ENCODE measurements at regions not wholly inside any gene's neighbourhood (a gene's known extent, or its start where the extent isn't known, plus 50 kb on each side); places are given as distances from the start of the nearest gene placed in this dataset.

- H3K4me1 ChIP-seq (ENCODE audit: control insufficient read depth, insufficient read depth, low read length) = no peaks in the 10 kb centered on the region
- H3K9ac ChIP-seq (ENCODE audit: low read length) = no peak overlapping the region
- no peaks in the 10 kb centered on the region; the same call in 1 of the 2 replicates for H3K9me3 ChIP-seq (ENCODE audit: control insufficient read depth, insufficient read depth, low read depth, low read length)
- no peaks in the 10 kb centered on the region for H3K36me3 ChIP-seq (ENCODE audit: control insufficient read depth, insufficient read depth, low read length)
- no peak overlapping the region for H3K4me3 ChIP-seq (ENCODE audit: low read depth, low read length)
- H3K27ac ChIP-seq (ENCODE audit: low read depth, low read length) = no peak overlapping the region
- H3K27me3 ChIP-seq (ENCODE audit: control insufficient read depth, insufficient read depth, low read length) = no peaks in the 10 kb centered on the region
Observed at GRCh38 chr21:35303085-35303484, 254.0 kb upstream of the RUNX1 start.

GRCh38 chr21:35298757-35299156 lies 249.7 kb upstream of the RUNX1 start:
- no peak overlapping the region for H3K4me3 ChIP-seq (ENCODE audit: low read depth, low read length)
- H3K9ac ChIP-seq (ENCODE audit: low read length) = no peak overlapping the region
- no peaks in the 10 kb centered on the region for H3K36me3 ChIP-seq (ENCODE audit: control insufficient read depth, insufficient read depth, low read length)
- H3K9me3 ChIP-seq (ENCODE audit: control insufficient read depth, insufficient read depth, low read depth, low read length) = no peaks in the 10 kb centered on the region
- peaks cover 12% of the 10 kb centered on the region for H3K4me1 ChIP-seq (ENCODE audit: control insufficient read depth, insufficient read depth, low read length)
- no peak overlapping the region for H3K27ac ChIP-seq (ENCODE audit: low read depth, low read length)
- no peaks in the 10 kb centered on the region for H3K27me3 ChIP-seq (ENCODE audit: control insufficient read depth, insufficient read depth, low read length)

DNA sequence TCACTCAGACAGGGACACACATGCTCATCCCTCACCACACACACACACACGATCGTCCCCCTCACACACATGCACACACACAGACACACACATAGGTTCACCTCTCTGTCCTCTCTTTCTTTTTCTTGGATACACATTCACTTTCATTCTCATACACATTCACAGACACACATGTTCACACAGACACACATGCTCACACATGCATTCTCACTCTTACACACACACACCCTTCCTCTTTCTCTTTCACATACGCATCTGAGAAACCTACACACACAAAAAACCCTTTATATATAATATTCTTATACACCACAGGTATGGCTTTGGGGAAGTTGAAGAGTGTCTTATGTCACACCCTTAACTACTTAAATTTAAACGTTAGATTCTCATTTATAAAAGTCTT lies 248.6 kb upstream of the RUNX1 start:
- Histone ChIP-seq H3K27me3 (ENCODE audit: control insufficient read depth, insufficient read depth, low read length) (no peaks in the 10 kb centered on the region), H3K4me1 (ENCODE audit: control insufficient read depth, insufficient read depth, low read length) (peaks cover 12% of the 10 kb centered on the region), H3K9ac (ENCODE audit: low read length) (no peak overlapping the region), H3K9me3 (ENCODE audit: control insufficient read depth, insufficient read depth, low read depth, low read length) (no peaks in the 10 kb centered on the region), H3K4me3 (ENCODE audit: low read depth, low read length) (no peak overlapping the region), H3K27ac (ENCODE audit: low read depth, low read length) (no peak overlapping the region), H3K36me3 (ENCODE audit: control insufficient read depth, insufficient read depth, low read length) (no peaks in the 10 kb centered on the region)

DNA sequence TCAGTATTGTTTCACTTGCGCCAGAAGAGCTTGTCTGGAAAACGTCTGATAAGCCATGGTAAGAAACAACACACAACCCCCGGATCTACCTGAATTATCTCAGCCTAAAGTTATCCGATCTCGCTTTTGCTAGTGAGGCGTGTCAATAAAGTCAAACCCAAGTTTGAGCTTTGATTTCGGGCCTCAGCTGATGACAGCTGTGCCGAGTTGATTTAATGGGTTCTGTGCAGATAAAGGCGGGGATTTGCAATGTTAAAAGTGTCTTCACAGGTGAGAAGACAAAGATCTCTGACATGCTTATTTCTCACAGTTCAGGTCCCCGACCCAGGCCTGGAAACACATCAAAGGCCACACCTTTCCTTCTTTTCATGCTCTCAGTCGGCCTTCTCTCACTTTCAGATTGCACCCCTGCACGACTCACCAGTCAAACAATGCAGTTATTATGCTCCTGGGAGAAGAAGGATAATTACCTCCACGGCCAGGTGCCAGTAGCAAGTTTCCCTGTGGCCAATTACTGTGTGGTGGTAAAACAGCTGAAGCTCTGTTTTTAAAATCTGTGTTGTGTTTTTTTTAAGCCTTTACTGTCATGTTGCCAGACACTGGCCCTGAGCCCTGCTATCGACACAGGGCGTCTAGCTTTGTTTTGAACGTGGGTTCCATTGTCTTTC lies 245.3 kb upstream of the RUNX1 start:
- H3K27ac ChIP-seq (ENCODE audit: low read depth, low read length) = no peak overlapping the region
- H3K36me3 ChIP-seq (ENCODE audit: control insufficient read depth, insufficient read depth, low read length) = no peaks in the 10 kb centered on the region
- H3K27me3 ChIP-seq (ENCODE audit: control insufficient read depth, insufficient read depth, low read length) = no peaks in the 10 kb centered on the region
- no peak overlapping the region for H3K4me3 ChIP-seq (ENCODE audit: low read depth, low read length)
- no peak overlapping the region for H3K9ac ChIP-seq (ENCODE audit: low read length)
- no peaks in the 10 kb centered on the region for H3K9me3 ChIP-seq (ENCODE audit: control insufficient read depth, insufficient read depth, low read depth, low read length)
- peaks cover 12% of the 10 kb centered on the region for H3K4me1 ChIP-seq (ENCODE audit: control insufficient read depth, insufficient read depth, low read length)

- Histone ChIP-seq H3K4me1 (ENCODE audit: control insufficient read depth, insufficient read depth, low read length) (peaks cover 12% of the 10 kb centered on the region), H3K27me3 (ENCODE audit: control insufficient read depth, insufficient read depth, low read length) (no peaks in the 10 kb centered on the region), H3K36me3 (ENCODE audit: control insufficient read depth, insufficient read depth, low read length) (no peaks in the 10 kb centered on the region), H3K4me3 (ENCODE audit: low read depth, low read length) (no peak overlapping the region), H3K9ac (ENCODE audit: low read length) (no peak overlapping the region), H3K9me3 (ENCODE audit: control insufficient read depth, insufficient read depth, low read depth, low read length) (peaks cover 4% of the 10 kb centered on the region), H3K27ac (ENCODE audit: low read depth, low read length) (no peak overlapping the region)
Observed at GRCh38 chr21:35291973-35292627, 243.0 kb upstream of the RUNX1 start.

- H3K9ac ChIP-seq (ENCODE audit: low read length) = no peak overlapping the region
- peaks cover 6% of the 10 kb centered on the region for H3K9me3 ChIP-seq (ENCODE audit: control insufficient read depth, insufficient read depth, low read depth, low read length)
- H3K36me3 ChIP-seq (ENCODE audit: control insufficient read depth, insufficient read depth, low read length) = no peaks in the 10 kb centered on the region
- peaks cover 12% of the 10 kb centered on the region for H3K4me1 ChIP-seq (ENCODE audit: control insufficient read depth, insufficient read depth, low read length)
- H3K27ac ChIP-seq (ENCODE audit: low read depth, low read length) = no peak overlapping the region
- H3K4me3 ChIP-seq (ENCODE audit: low read depth, low read length) = no peak overlapping the region
- H3K27me3 ChIP-seq (ENCODE audit: control insufficient read depth, insufficient read depth, low read length) = no peaks in the 10 kb centered on the region
Observed at GRCh38 chr21:35291034-35291433, 241.9 kb upstream of the RUNX1 start.

DNA sequence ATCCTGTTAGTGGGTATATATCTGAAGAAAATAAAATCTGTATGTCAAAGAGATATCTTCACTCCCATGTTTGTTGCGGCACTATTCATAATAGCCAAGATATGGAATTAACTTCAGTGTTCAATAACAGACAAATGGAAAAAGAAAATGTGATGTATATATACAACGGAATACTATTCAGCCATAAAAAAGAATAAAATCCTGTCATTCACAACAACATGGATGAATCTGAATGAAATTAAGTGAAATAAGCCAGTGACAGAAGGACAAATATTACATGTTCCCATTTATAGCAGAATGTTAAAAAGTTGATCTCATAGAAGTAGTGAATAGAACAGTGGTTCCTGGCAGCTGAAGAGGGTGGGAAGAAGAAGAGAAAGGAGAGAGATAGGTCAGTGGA lies 239.1 kb upstream of the RUNX1 start:
- Histone ChIP-seq H3K9me3 (ENCODE audit: control insufficient read depth, insufficient read depth, low read depth, low read length) (peaks cover 6% of the 10 kb centered on the region), H3K27ac (ENCODE audit: low read depth, low read length) (no peak overlapping the region), H3K9ac (ENCODE audit: low read length) (no peak overlapping the region), H3K4me3 (ENCODE audit: low read depth, low read length) (no peak overlapping the region), H3K36me3 (ENCODE audit: control insufficient read depth, insufficient read depth, low read length) (no peaks in the 10 kb centered on the region), H3K27me3 (ENCODE audit: control insufficient read depth, insufficient read depth, low read length) (no peaks in the 10 kb centered on the region), H3K4me1 (ENCODE audit: control insufficient read depth, insufficient read depth, low read length) (no peaks in the 10 kb centered on the region)

DNA sequence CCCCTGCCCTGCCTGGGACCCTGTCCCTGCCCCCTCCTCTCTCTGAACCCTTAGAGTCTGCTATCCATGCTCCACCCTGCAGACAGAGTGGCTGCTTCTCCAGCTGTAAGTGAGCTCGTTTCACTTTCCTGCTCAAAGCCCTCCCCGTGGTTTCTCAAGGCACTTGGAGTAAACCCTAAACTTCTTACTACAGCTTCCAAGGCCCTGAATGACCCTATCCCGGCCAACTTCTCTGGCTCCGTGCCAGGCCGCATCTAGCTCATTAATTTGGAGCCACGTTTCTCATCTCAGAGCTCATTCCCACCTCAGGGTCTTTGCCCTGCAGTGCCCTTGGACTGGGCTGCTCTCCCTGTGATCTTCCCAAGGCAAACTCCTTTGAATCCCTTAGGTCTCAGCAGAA lies 235.1 kb upstream of the RUNX1 start:
- no peak overlapping the region for H3K27ac ChIP-seq (ENCODE audit: low read depth, low read length)
- H3K27me3 ChIP-seq (ENCODE audit: control insufficient read depth, insufficient read depth, low read length) = no peaks in the 10 kb centered on the region
- no peak overlapping the region for H3K4me3 ChIP-seq (ENCODE audit: low read depth, low read length)
- no peaks in the 10 kb centered on the region for H3K4me1 ChIP-seq (ENCODE audit: control insufficient read depth, insufficient read depth, low read length)
- peaks cover 6% of the 10 kb centered on the region for H3K9me3 ChIP-seq (ENCODE audit: control insufficient read depth, insufficient read depth, low read depth, low read length)
- no peaks in the 10 kb centered on the region for H3K36me3 ChIP-seq (ENCODE audit: control insufficient read depth, insufficient read depth, low read length)
- H3K9ac ChIP-seq (ENCODE audit: low read length) = no peak overlapping the region

DNA sequence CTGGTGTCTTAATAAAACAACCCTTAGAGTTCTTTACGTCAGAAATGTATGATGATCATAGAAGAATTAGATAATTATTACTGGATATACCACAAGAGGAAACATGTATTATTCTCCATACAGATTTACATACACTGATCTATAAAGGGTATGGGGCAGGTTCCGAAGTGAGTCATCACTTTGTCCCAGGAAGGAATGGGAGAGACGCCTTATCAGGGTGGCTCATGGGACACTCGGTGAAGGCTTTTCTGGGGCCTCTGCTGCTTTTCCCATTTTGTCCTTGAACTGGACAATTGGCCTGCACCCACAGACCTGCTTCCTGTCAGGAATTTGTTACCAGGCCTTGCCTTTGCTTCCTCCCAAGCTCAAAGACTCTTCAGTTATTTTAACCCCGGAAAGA lies 233.8 kb upstream of the RUNX1 start:
- H3K27me3 ChIP-seq (ENCODE audit: control insufficient read depth, insufficient read depth, low read length) = no peaks in the 10 kb centered on the region
- H3K27ac ChIP-seq (ENCODE audit: low read depth, low read length) = no peak overlapping the region
- no peak overlapping the region for H3K9ac ChIP-seq (ENCODE audit: low read length)
- peaks cover 6% of the 10 kb centered on the region for H3K9me3 ChIP-seq (ENCODE audit: control insufficient read depth, insufficient read depth, low read depth, low read length)
- no peak overlapping the region for H3K4me3 ChIP-seq (ENCODE audit: low read depth, low read length)
- H3K36me3 ChIP-seq (ENCODE audit: control insufficient read depth, insufficient read depth, low read length) = no peaks in the 10 kb centered on the region
- H3K4me1 ChIP-seq (ENCODE audit: control insufficient read depth, insufficient read depth, low read length) = no peaks in the 10 kb centered on the region

DNA sequence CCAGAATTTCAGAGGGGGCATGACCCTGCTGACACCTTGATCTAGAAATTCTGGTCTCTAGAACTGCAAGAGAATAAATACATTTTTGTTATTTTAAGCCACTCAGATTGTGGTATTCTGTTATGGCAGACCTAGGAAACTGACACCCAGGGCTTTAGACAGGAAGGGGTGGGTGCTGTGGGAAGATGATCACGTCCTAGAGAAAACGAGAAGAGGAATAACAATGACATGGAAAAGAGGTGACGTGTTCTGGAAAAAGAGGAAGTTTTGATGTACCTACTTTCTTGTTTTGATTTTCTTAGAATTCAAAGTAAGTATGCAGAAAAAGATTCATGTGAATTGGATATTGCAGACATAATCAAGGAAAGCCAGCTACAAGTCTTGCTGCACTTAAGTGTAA lies 232.9 kb upstream of the RUNX1 start:
- Histone ChIP-seq H3K27me3 (ENCODE audit: control insufficient read depth, insufficient read depth, low read length) (no peaks in the 10 kb centered on the region), H3K9ac (ENCODE audit: low read length) (no peak overlapping the region), H3K4me3 (ENCODE audit: low read depth, low read length) (no peak overlapping the region), H3K27ac (ENCODE audit: low read depth, low read length) (no peak overlapping the region), H3K9me3 (ENCODE audit: control insufficient read depth, insufficient read depth, low read depth, low read length) (peaks cover under 1% of the 10 kb centered on the region; the same call in 1 of the 2 replicates), H3K36me3 (ENCODE audit: control insufficient read depth, insufficient read depth, low read length) (no peaks in the 10 kb centered on the region), H3K4me1 (ENCODE audit: control insufficient read depth, insufficient read depth, low read length) (no peaks in the 10 kb centered on the region)

DNA sequence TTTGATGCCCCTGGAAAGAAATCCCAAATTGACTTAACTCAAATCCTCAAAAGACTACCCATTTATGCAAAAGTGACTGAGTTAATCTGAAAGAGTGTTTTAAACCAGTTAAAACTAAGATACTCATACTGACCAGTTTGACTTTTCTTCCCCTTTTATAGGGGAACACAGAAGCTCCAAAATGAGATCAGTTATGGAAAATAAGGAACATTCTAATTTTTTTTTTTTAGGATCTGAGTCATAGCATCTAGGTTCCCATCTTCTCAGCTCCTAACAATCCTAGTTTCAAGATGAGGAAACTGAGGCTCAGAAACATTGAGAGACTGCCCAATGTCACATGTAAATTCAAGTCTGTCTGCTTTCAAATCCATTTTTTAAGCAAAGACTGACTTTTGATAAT lies 231.1 kb upstream of the RUNX1 start:
- H3K27ac ChIP-seq (ENCODE audit: low read depth, low read length) = no peak overlapping the region
- no peak overlapping the region for H3K4me3 ChIP-seq (ENCODE audit: low read depth, low read length)
- no peaks in the 10 kb centered on the region for H3K27me3 ChIP-seq (ENCODE audit: control insufficient read depth, insufficient read depth, low read length)
- H3K9ac ChIP-seq (ENCODE audit: low read length) = no peak overlapping the region
- no peaks in the 10 kb centered on the region for H3K9me3 ChIP-seq (ENCODE audit: control insufficient read depth, insufficient read depth, low read depth, low read length)
- H3K4me1 ChIP-seq (ENCODE audit: control insufficient read depth, insufficient read depth, low read length) = no peaks in the 10 kb centered on the region
- H3K36me3 ChIP-seq (ENCODE audit: control insufficient read depth, insufficient read depth, low read length) = no peaks in the 10 kb centered on the region
